Panc1 (cell line): ENCODE measurements at regions not wholly inside any gene's neighbourhood (a gene's known extent, or its start where the extent isn't known, plus 50 kb on each side); places are given as distances from the start of the nearest gene placed in this dataset.

Experiments
- CTCF ChIP-seq: fragments of 450-650 bp; IDR thresholded peaks from 2 replicates; pipeline ENCODE4 v1.5.1; 2017; ENCODE audit warnings: mild to moderate bottlenecking
- POLR2AphosphoS5 ChIP-seq: IDR thresholded peaks from 2 replicates; pipeline ENCODE4 v1.6.1; 2012; ENCODE audit warnings: mild to moderate bottlenecking, low read depth, low read length, moderate library complexity
- SIN3A ChIP-seq: IDR thresholded peaks from 2 replicates; pipeline ENCODE4 v1.6.1; 2012; ENCODE audit warnings: low read depth, mild to moderate bottlenecking, low read length, moderate library complexity, borderline replicate concordance; ENCODE audit not compliant: insufficient read depth

- no peak for TF ChIP-seq CTCF
- TF ChIP-seq SIN3A, result no peak
- no peak for TF ChIP-seq POLR2AphosphoS5
These were observed 432.9 kb upstream of the CFAP20DC start for GRCh38 chr3:59482684-59483083.
